ENCODE measurements at regions not wholly inside any gene's neighbourhood (a gene's known extent, or its start where the extent isn't known, plus 50 kb on each side); places are given as distances from the start of the nearest gene placed in this dataset.

- TF ChIP-seq POLR2AphosphoS5 (IDR thresholded peaks at IDR 0.05; ENCODE audit: low read depth, low read length) (no peak), TAF1 (IDR thresholded peaks at IDR 0.05; ENCODE audit: borderline replicate concordance, insufficient read depth, low read length) (no peak), REST (IDR thresholded peaks at IDR 0.05; ENCODE audit: insufficient read depth in 1 of 2, low read depth in 2 of 2, low read length in 2 of 2) (no peak), FOXP2 (optimal IDR thresholded peaks at IDR 0.05; ENCODE audit: borderline replicate concordance, extremely low read depth, extremely low read length, insufficient read depth) (no peak), SIN3A (IDR thresholded peaks at IDR 0.05; ENCODE audit: borderline replicate concordance, insufficient read depth, low read length) (no peak)
Observed at GRCh38 chr9:95763983-95764382, 111.5 kb upstream of the ERCC6L2 start.

GRCh38 chr9:95763006-95763405, 112.5 kb upstream of the ERCC6L2 start:
- TF ChIP-seq POLR2AphosphoS5 (IDR thresholded peaks at IDR 0.05; ENCODE audit: low read depth, low read length), result no peak
- no peak for TF ChIP-seq FOXP2 (optimal IDR thresholded peaks at IDR 0.05; ENCODE audit: borderline replicate concordance, extremely low read depth, extremely low read length, insufficient read depth)
- no peak for TF ChIP-seq REST (IDR thresholded peaks at IDR 0.05; ENCODE audit: insufficient read depth in 1 of 2, low read depth in 2 of 2, low read length in 2 of 2)

DNA sequence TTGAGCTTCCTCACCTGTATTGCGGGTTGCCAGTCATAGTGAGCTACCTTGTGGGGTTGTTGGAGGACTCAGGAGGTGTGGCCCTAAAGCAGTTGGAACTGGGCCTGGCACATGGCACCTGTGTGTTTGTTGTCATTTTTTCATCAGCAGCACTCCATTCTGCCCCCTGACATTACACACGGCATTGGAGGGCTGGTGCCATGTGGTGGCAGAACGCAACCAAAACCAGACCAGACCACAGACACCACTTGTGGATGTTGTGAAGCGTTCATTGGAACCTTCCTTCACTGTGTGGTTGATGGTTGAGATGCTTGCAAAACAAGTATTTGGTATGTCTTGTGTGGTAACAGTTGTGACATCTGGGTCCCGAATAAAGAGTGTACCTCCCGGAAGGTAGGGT, 113.2 kb upstream of the ERCC6L2 start:
- TF ChIP-seq TAF1 (IDR thresholded peaks at IDR 0.05; ENCODE audit: borderline replicate concordance, insufficient read depth, low read length) (no peak), REST (IDR thresholded peaks at IDR 0.05; ENCODE audit: insufficient read depth in 1 of 2, low read depth in 2 of 2, low read length in 2 of 2) (no peak), SIN3A (IDR thresholded peaks at IDR 0.05; ENCODE audit: borderline replicate concordance, insufficient read depth, low read length) (no peak), POLR2AphosphoS5 (IDR thresholded peaks at IDR 0.05; ENCODE audit: low read depth, low read length) (no peak)

DNA sequence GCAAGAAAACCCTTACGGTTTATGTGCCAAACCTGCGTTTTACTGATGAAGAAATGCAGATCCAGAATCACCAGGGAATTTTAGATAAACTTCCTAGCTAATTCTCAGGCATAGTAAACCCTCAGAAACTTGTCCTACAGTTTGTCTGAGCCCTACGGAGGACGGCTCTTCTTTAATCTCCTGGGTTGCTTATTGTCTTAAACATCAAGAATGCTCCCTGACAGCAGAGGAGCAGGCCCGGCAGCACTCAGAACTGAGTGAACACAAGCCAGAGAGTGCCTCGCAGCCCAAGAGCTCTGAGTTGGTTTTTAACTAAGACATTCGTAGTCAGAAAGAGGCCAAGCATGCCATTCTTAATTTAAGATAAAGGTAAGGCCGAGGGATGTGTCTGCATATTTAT, 114.7 kb upstream of the ERCC6L2 start:
- TF ChIP-seq TAF1 (IDR thresholded peaks at IDR 0.05; ENCODE audit: borderline replicate concordance, insufficient read depth, low read length) (no peak), POLR2AphosphoS5 (IDR thresholded peaks at IDR 0.05; ENCODE audit: low read depth, low read length) (no peak), FOXP2 (optimal IDR thresholded peaks at IDR 0.05; ENCODE audit: borderline replicate concordance, extremely low read depth, extremely low read length, insufficient read depth) (no peak), SIN3A (IDR thresholded peaks at IDR 0.05; ENCODE audit: borderline replicate concordance, insufficient read depth, low read length) (no peak), REST (IDR thresholded peaks at IDR 0.05; ENCODE audit: insufficient read depth in 1 of 2, low read depth in 2 of 2, low read length in 2 of 2) (no peak)

DNA sequence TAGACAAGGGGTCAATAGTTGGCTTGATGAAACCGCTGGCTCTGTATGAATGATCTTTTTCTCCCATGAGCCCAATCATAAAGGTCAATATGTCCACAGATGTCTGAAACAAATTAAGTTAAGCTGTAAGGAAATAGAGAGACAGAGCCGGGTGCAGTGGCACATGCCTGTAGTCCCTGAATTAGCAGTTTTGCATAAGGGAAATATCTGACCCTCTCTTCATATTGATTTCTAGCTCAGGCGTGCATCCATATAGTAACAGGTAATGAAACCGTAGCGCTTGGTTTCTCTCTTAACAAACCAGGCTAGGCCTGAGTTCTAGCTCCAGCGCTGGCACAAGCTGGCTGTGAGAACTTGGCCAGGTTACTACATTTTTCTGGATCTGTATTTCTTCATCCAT, 118.1 kb upstream of the ERCC6L2 start:
- TF ChIP-seq FOXP2 (optimal IDR thresholded peaks at IDR 0.05; ENCODE audit: borderline replicate concordance, extremely low read depth, extremely low read length, insufficient read depth) (no peak), POLR2AphosphoS5 (IDR thresholded peaks at IDR 0.05; ENCODE audit: low read depth, low read length) (no peak), TAF1 (IDR thresholded peaks at IDR 0.05; ENCODE audit: borderline replicate concordance, insufficient read depth, low read length) (no peak), REST (IDR thresholded peaks at IDR 0.05; ENCODE audit: insufficient read depth in 1 of 2, low read depth in 2 of 2, low read length in 2 of 2) (no peak), SIN3A (IDR thresholded peaks at IDR 0.05; ENCODE audit: borderline replicate concordance, insufficient read depth, low read length) (no peak)

Measured in PFSK-1 (cell line).